ENCODE measurements at regions not wholly inside any gene's neighbourhood (a gene's known extent, or its start where the extent isn't known, plus 50 kb on each side); places are given as distances from the start of the nearest gene placed in this dataset.

GRCh38 chr4:129603241-129603931 is 507.4 kb downstream of the C4orf33 start:
- TF ChIP-seq EZH2 (IDR thresholded peaks at IDR 0.05; ENCODE audit: insufficient read depth, poor library complexity, severe bottlenecking) (no peak), EZH2phosphoT487 (IDR thresholded peaks at IDR 0.05; ENCODE audit: insufficient read depth, low read depth) (no peak)

All from GM23248 (cell line).